ENCODE measurements at regions not wholly inside any gene's neighbourhood (a gene's known extent, or its start where the extent isn't known, plus 50 kb on each side); places are given as distances from the start of the nearest gene placed in this dataset.

DNA sequence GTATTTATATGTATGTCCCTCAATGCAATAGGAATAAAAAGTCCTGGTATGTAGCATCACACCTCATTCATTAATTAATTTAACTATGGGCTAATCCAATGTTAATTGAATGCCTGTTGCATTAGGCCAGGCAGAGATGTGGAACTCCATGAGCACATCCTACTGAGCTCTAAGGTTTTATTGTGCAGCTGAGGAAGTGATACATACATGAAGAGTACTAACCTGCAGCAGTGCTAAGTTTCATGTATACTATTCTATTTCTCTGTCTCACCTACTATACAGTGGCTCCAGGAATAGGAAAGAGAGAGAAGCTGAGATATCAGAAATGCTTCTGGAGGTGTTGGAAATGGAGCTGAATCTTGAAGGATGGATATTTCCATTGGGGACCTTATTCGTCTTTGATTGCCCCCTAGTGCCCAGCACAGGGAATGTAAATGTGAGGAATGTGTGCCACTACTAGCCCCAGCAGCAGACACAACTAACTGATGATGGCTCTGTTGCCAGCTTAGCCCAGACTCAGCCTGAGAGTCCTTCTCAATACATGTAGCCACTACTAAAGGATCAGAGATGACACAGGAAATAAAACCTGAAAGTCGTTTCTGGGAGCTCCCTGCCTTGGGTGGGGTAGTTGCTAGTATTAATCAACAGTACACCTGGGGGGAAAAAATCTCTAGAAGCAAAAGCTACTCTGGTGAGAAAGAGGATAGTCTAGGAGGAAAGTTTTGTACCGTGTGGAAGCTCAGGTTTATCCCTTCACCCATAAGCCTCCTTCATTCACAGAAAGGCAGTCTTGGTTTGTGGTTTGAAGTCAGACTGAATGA lies 173.3 kb upstream of the FOXD3 start:
- peak; percentile 85 for DNase-seq (ENCODE audit: low spot score)
- Histone ChIP-seq H3K9me2 (ENCODE audit: insufficient read depth) (no peaks in the 10 kb centered on the region; the same call in 1 of the 2 replicates), H3K4me2 (no peak overlapping the region), H3K79me2 (replicated peaks; ENCODE audit: insufficient read depth) (no peaks in the 10 kb centered on the region), H3K36me3 (ENCODE audit: insufficient read depth) (no peaks in the 10 kb centered on the region; the same call in 1 of the 2 replicates), H3F3A (replicated peaks; ENCODE audit: low read depth) (no peaks in the 10 kb centered on the region), H3K4me1 (ENCODE audit: insufficient read depth) (peaks cover 3% of the 10 kb centered on the region; the same call in 1 of the 2 replicates), H2AFZ (no peak overlapping the region), H3K27ac (ENCODE audit: low read depth) (no peak overlapping the region), H4K20me1 (replicated peaks; ENCODE audit: insufficient read depth) (no peaks in the 10 kb centered on the region), H3K27me3 (ENCODE audit: insufficient read depth) (no peaks in the 10 kb centered on the region), H3K4me3 (no peak overlapping the region)
- Mint-ChIP-seq H3K4me3 (no peak overlapping the region), H3K36me3 (ENCODE audit: low read depth) (no peaks in the 10 kb centered on the region), H3K4me1 (peaks cover 4% of the 10 kb centered on the region), H3K27ac (no peak overlapping the region), H3K9me3 (no peaks in the 10 kb centered on the region), H3K27me3 (ENCODE audit: insufficient read depth, low read depth, poor library complexity) (peaks cover 2% of the 10 kb centered on the region)
- TF ChIP-seq CREB1 (CRISPR knock-in tag; IDR thresholded peaks at IDR 0.05; ENCODE audit: low read depth) (no peak), NANOG (IDR thresholded peaks at IDR 0.05; ENCODE audit: borderline replicate concordance) (no peak)
- TF ChIP-seq, protein P1, sequence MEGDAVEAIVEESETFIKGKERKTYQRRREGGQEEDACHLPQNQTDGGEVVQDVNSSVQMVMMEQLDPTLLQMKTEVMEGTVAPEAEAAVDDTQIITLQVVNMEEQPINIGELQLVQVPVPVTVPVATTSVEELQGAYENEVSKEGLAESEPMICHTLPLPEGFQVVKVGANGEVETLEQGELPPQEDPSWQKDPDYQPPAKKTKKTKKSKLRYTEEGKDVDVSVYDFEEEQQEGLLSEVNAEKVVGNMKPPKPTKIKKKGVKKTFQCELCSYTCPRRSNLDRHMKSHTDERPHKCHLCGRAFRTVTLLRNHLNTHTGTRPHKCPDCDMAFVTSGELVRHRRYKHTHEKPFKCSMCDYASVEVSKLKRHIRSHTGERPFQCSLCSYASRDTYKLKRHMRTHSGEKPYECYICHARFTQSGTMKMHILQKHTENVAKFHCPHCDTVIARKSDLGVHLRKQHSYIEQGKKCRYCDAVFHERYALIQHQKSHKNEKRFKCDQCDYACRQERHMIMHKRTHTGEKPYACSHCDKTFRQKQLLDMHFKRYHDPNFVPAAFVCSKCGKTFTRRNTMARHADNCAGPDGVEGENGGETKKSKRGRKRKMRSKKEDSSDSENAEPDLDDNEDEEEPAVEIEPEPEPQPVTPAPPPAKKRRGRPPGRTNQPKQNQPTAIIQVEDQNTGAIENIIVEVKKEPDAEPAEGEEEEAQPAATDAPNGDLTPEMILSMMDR (conservative IDR thresholded peaks at IDR 0.05; ENCODE audit: low read depth in 2 of 2) = peak; percentile 78 to 87
- ATAC-seq = peak; percentile 100

DNA sequence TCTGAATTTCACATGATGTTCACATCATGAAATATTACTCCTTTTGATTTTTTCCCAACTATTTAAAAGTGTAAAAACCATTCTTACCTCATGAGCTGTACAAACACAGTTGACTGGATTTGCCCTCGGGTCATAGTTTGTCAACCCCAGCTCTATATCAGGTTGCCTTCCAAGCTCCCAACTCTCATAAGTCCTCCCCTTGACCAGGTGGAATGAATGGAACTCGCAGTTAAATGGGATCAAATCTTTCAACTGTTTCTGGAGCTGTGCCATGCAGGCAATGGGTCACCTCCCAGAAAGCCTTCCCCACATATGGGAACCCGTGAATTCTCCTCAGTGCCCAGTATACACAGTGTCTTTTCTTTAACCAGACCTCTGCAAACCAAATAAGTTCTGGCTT lies 169.8 kb upstream of the FOXD3 start:
- Mint-ChIP-seq H3K27ac (no peak overlapping the region), H3K9me3 (no peaks in the 10 kb centered on the region), H3K36me3 (ENCODE audit: low read depth) (no peaks in the 10 kb centered on the region), H3K4me3 (no peak overlapping the region), H3K4me1 (peaks cover 4% of the 10 kb centered on the region), H3K27me3 (ENCODE audit: insufficient read depth, low read depth, poor library complexity) (peaks cover 2% of the 10 kb centered on the region)
- ATAC-seq = no peak
- Histone ChIP-seq H3K27ac (ENCODE audit: low read depth) (no peak overlapping the region), H3K4me2 (no peak overlapping the region), H3K27me3 (ENCODE audit: insufficient read depth) (no peaks in the 10 kb centered on the region), H3K4me1 (ENCODE audit: insufficient read depth) (peaks cover 3% of the 10 kb centered on the region; the same call in 1 of the 2 replicates), H3K36me3 (ENCODE audit: insufficient read depth) (no peaks in the 10 kb centered on the region; the same call in 1 of the 2 replicates), H3F3A (replicated peaks; ENCODE audit: low read depth) (no peaks in the 10 kb centered on the region), H3K4me3 (no peak overlapping the region), H3K79me2 (replicated peaks; ENCODE audit: insufficient read depth) (no peaks in the 10 kb centered on the region), H2AFZ (no peak overlapping the region), H3K9me2 (ENCODE audit: insufficient read depth) (no peaks in the 10 kb centered on the region), H4K20me1 (replicated peaks; ENCODE audit: insufficient read depth) (no peaks in the 10 kb centered on the region)
- DNase-seq (ENCODE audit: low spot score) = no peak
- no peak for TF ChIP-seq NANOG (IDR thresholded peaks at IDR 0.05; ENCODE audit: borderline replicate concordance)
- TF ChIP-seq, protein P2, sequence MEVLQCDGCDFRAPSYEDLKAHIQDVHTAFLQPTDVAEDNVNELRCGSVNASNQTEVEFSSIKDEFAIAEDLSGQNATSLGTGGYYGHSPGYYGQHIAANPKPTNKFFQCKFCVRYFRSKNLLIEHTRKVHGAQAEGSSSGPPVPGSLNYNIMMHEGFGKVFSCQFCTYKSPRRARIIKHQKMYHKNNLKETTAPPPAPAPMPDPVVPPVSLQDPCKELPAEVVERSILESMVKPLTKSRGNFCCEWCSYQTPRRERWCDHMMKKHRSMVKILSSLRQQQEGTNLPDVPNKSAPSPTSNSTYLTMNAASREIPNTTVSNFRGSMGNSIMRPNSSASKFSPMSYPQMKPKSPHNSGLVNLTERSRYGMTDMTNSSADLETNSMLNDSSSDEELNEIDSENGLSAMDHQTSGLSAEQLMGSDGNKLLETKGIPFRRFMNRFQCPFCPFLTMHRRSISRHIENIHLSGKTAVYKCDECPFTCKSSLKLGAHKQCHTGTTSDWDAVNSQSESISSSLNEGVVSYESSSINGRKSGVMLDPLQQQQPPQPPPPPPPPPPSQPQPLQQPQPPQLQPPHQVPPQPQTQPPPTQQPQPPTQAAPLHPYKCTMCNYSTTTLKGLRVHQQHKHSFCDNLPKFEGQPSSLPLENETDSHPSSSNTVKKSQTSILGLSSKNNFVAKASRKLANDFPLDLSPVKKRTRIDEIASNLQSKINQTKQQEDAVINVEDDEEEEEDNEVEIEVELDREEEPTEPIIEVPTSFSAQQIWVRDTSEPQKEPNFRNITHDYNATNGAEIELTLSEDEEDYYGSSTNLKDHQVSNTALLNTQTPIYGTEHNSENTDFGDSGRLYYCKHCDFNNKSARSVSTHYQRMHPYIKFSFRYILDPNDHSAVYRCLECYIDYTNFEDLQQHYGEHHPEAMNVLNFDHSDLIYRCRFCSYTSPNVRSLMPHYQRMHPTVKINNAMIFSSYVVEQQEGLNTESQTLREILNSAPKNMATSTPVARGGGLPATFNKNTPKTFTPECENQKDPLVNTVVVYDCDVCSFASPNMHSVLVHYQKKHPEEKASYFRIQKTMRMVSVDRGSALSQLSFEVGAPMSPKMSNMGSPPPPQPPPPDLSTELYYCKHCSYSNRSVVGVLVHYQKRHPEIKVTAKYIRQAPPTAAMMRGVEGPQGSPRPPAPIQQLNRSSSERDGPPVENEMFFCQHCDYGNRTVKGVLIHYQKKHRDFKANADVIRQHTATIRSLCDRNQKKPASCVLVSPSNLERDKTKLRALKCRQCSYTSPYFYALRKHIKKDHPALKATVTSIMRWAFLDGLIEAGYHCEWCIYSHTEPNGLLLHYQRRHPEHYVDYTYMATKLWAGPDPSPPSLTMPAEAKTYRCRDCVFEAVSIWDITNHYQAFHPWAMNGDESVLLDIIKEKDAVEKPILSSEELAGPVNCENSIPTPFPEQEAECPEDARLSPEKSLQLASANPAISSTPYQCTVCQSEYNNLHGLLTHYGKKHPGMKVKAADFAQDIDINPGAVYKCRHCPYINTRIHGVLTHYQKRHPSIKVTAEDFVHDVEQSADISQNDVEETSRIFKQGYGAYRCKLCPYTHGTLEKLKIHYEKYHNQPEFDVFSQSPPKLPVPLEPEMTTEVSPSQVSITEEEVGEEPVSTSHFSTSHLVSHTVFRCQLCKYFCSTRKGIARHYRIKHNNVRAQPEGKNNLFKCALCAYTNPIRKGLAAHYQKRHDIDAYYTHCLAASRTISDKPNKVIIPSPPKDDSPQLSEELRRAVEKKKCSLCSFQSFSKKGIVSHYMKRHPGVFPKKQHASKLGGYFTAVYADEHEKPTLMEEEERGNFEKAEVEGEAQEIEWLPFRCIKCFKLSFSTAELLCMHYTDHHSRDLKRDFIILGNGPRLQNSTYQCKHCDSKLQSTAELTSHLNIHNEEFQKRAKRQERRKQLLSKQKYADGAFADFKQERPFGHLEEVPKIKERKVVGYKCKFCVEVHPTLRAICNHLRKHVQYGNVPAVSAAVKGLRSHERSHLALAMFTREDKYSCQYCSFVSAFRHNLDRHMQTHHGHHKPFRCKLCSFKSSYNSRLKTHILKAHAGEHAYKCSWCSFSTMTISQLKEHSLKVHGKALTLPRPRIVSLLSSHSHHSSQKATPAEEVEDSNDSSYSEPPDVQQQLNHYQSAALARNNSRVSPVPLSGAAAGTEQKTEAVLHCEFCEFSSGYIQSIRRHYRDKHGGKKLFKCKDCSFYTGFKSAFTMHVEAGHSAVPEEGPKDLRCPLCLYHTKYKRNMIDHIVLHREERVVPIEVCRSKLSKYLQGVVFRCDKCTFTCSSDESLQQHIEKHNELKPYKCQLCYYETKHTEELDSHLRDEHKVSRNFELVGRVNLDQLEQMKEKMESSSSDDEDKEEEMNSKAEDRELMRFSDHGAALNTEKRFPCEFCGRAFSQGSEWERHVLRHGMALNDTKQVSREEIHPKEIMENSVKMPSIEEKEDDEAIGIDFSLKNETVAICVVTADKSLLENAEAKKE (CRISPR knock-in tag; IDR thresholded peaks at IDR 0.05) = no peak
- TF ChIP-seq JUNB (IDR thresholded peaks at IDR 0.05; ENCODE audit: unreplicated experiment) = no peak
- TF ChIP-seq, protein P3, sequence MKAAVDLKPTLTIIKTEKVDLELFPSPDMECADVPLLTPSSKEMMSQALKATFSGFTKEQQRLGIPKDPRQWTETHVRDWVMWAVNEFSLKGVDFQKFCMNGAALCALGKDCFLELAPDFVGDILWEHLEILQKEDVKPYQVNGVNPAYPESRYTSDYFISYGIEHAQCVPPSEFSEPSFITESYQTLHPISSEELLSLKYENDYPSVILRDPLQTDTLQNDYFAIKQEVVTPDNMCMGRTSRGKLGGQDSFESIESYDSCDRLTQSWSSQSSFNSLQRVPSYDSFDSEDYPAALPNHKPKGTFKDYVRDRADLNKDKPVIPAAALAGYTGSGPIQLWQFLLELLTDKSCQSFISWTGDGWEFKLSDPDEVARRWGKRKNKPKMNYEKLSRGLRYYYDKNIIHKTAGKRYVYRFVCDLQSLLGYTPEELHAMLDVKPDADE (IDR thresholded peaks at IDR 0.05) = no peak
